Jurkat, Clone E6-1 (cell line): ENCODE measurements at regions not wholly inside any gene's neighbourhood (a gene's known extent, or its start where the extent isn't known, plus 50 kb on each side); places are given as distances from the start of the nearest gene placed in this dataset.

ENCODE experiments used
- DNase-seq: peaks from one replicate; pipeline ENCODE4 v3.0.0-alpha.2; 2011; ENCODE audit warnings: low read depth, low spot score
- H3K4me3 ChIP-seq: 2 replicates; pipeline ENCODE4 v1.5.1; 2011; ENCODE audit warnings: mild to moderate bottlenecking, low read length, control low read depth, moderate library complexity

DNA sequence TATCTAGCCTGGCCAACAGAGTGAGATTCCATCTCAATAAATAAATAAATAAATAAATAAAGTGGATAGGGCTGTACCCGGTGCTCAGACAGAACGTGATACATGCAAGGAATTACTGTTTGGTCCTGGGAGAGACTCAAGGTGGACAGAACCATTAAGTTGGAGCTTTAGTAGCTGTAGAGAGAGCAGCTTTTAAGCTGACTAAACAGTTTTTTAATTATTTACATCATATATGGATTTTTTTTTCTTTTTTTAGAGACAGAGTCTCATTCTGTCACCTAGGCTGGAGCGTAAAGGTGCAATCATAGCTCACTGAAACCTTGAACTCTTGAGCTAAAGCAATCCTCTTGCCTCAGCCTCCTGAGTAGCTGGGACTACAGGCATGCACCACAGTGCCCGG, 92.5 kb upstream of the ATP6AP2 start:
- no peak overlapping the region for H3K4me3 ChIP-seq
- no peak for DNase-seq

DNA sequence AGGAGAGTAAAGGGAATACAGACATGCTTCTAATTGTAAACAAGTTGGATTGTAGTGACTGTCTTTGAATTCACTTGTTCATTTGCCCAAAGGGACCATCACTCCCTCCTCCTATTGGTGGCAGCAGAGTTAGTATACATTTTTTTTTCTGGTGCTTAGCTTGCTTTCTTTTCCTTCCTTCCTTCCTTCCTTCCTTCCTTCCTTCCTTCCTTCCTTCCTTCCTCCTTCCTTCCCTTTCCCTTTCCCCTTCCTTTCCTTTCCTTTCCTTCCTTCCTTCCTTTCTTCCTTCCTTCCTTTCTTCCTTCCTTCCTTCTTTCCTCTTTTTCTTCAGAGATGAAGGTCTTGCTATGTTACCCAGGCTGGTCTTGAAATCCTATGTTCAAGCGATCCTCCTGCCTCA, 94.8 kb upstream of the ATP6AP2 start:
- no peak for DNase-seq
- no peak overlapping the region for H3K4me3 ChIP-seq

DNA sequence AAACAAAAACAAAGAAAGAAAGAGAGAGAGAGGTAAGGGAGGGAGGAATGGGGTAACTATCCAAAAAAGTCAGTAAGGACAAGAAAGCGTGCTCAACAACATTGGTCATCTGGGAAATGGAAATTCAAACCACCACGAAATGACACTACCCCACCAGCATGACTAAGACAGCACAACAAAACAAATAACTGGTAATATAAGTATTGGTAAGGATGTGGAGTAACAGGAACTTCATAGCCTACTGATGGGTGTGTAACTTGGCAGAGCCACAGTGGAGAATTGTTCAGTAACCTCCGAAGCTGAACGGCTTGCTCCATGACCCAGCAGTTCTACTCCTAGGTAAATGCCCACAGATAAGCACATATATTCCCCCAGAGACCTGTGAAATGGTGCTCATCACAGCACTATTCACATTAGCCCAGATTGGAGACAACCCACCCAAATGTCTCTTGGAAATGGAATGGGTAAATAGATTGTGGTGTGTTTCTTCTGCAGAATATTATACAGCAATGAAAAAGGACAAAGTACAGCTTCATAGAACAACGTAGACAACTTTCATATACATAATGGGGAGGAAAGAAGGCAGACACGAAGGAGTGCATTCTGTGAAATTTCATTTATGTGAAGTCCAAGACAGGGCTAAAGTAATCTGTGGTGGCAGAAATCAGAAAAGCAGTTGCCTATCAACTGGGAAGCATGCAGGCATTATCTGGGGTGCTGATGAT, 95.5 kb upstream of the ATP6AP2 start:
- DNase-seq = no peak
- no peak overlapping the region for H3K4me3 ChIP-seq

DNA sequence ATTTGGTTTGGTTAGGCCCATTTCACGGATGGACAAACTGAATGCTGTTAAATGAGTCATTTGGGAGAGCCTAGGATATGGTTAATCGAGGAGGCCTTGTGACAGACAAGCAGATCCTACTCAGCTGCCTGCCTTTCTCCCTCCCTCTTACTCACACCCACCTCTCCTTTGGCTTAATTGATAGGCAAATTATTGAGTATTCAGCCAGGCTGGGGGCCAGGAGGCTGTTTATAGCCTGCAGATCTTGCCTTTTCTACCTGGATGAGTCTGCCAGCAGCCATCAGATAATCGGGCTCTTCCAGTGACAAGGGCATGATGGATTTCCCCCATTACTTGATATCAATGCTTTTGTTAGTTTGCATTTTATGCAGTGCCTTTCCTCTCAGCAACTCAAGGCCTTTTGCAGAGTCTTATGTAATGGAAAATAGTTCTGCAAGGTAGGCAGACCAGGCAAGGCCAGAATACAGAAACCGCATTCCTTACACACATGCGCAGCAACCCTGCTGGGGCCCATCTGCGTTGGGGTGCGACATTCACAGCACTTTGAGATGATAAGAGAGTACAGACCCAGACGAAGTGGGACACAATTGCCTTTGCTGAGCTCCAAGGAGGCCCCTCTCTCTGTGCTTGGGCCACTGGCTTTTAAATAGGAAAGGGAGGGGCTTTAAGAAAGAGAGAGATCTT, 96.2 kb upstream of the ATP6AP2 start:
- H3K4me3 ChIP-seq = no peak overlapping the region
- no peak for DNase-seq

DNA sequence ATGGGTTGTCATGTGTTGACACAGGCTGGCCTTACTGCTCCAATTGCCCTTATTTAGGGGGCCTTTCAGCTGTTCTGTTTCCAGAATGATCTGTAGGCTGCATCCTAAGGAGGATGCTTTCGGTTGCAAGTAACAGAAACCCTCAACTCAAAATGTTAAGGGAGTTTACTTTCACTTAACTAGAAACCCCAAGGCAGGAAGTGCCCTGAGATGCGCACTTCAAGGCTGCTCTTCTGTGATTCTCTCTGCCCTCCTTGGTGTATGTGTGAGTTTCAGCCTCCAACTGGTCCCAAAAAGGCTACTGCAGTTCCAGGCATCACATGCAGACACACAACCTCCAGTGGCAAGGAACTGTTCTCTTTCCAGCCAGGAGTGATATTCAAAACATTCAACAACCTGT, 97.3 kb upstream of the ATP6AP2 start:
- no peak overlapping the region for H3K4me3 ChIP-seq

DNA sequence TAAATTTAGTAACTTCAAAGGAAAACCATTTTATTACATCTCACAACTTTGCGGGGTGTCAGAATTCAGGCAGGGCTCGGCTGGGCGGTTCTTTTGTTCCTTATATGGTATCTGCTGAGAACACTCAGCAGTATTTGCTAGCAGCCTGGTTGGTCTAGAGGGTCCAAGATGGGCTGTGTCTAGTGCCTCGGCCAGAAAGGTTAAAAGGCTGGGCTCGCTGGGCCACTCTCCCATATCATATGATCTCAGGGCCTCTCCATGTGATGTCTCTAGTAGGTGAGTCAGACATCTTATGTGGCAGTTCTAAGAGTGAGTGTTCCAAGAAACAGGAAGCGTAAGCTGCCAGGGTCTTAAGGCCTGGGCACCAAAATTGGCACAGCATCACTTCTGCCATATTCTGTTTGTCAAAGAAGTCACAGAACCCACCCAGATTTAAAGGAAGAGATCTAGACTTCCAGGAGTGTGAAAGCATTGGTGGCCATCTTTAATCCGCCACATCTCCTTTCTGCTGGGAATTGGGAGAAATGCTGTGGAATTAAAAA, 100.9 kb upstream of the ATP6AP2 start:
- no peak overlapping the region for H3K4me3 ChIP-seq
- no peak for DNase-seq

More for the DNA sequence above, 97.3 kb upstream of the ATP6AP2 start:
- peak; percentile 37 for DNase-seq

DNA sequence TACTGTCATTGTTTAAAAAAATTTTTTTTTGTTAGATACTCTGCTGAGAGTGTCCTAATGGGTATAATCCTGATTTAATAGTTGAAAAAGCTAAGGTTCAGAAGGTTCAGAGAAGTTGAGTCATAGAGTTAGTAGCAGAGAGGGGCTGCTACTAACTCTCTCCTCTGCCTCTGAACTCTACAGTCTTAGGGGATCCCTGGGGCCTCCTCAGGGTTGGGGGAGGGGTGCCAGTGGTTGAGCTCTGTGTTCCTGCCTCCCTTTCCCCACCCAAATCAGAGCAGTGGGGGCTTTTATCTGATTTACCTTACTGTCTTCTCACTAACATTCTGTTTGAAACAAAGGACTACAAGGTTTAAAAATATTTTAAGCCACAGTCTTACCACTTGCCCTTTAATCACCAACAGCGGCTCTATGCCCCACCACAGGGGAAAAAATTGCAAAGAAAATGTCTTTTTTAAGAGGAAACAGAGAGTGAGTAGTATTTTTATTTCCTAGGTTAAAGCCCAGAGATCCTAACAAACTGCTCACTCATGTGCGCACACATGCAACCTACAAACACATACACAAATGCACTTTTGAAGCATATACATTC, 102.2 kb upstream of the ATP6AP2 start:
- no peak overlapping the region for H3K4me3 ChIP-seq
- DNase-seq = peak; percentile 28

DNA sequence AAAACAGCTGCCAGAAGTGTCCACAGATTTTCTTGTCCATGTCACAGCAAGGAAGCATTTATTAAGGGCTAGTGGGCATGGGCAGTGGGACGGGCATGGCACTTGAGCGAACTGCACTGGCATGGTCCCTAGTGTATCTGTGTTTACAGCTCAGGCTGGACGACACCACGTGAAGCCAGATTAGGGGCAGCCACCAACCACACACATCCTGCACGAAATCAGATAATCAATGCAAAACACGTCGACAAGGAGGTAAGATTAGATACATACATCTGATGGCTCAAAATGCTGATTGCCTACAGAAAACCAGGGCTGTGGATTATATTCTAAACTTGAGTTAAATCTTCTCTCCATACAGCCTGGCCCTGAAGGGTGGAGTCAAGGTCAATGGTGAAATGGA, 103.8 kb upstream of the ATP6AP2 start:
- no peak overlapping the region for H3K4me3 ChIP-seq
- no peak for DNase-seq

DNA sequence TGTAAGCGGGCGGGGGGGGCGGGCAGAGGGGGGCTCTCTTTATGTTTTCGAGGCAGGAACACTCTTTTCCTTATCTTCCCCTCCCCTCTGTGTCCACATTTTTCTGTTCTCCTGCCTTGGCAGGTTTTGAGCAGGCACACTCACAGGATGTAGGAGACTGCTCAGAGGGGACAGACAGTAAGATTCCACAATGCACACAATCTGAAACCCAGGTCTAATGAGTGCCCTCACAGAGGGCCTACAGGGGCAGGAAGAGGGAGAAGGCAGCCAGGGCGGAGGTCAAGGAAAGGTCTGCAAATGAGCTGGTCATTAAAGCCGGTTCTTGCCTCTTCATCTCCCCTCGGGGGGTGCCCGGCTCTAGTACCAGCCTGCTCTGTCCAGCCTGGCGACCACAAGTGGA, 106.1 kb upstream of the ATP6AP2 start:
- DNase-seq = no peak
- no peak overlapping the region for H3K4me3 ChIP-seq

DNA sequence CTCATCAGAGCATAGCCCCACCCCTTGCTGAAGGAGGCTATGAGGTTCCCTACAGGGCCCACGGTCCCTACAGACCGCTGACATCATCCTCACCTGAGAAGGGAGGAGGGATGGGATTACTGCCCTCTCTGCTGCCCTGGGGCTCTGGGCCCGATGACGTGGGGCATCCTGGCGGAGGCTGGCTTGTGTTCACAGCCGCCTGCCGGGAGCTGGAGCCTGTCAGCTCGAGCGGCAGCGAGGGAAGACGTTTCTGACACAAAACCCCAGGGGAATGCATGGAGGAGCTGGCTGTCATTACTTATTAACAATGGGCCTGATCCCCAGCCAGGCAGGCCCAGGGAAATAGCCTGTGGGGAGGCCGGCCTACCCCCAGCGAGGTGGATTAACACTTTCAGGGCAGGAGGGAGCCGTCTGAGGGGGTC, 106.6 kb upstream of the ATP6AP2 start:
- DNase-seq = no peak
- no peak overlapping the region for H3K4me3 ChIP-seq

DNA sequence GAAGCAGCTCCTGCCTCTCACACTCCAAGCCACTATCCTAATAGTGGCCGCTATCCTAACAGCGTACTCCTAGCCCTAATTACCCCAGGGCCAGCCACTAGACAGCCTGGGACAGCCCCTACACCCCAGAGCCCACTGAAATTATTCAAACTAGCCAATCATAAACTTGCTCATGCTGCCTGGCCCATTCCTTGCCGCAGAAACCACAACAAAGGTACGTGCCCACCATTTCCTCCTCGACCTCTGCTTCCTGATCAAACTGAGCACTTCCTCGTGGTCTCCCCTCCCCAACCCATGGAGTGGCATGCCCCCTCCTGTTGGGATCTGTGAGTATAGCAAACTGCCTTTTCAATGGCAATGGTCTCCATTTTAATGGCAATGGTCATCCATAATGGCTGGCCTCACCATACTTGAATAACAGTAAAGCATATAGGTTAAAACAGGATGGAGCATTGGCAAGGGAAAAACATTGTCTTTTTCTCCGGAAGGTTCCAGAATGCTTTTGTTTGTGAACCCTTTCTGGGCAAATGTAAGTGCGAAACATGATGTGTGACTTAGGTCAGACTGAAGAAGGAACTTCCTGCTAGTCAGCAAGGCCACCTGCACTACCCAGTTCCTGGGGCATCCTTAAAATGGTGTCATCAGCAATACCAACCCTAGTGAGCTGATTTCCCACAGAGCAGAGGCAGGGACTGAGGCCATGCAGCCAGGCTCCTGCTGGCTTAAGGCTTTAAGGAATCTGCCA, 107.1 kb upstream of the ATP6AP2 start:
- peak; percentile 64 for DNase-seq
- no peak overlapping the region for H3K4me3 ChIP-seq

DNA sequence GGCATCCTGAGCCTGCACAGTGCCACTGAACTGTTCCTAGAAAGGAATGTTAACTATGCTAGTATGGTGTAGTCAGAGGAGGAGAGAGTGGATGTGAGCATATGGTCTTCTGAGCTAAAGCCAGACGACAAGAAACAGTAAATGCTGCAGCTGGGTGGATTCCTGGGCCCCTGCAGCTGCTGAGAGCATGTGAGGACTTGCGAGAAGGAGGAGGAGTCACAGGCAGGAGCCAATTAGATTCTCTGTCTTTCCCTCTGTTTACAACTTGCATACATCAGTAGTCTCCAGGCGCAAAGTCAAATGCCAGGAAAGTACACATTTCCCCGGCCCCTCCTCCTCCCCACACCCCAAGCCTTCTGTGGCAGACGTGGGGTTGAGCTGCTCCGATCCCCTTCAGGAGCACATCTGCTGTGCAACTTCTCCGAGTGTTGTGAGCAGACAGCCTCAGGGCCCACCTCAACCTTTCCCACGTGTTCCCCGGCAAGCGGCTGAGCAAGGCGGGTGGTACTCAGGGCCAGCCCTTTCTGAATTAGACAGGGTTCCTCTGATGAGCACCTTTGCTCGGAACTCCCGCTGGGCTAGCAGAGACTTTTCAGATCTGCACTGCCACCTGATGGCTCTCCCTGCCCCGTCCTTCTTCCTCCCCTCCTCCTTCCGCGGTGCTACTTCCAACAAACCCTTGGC, 108.7 kb upstream of the ATP6AP2 start:
- no peak overlapping the region for H3K4me3 ChIP-seq
- peak; percentile 70 for DNase-seq

DNA sequence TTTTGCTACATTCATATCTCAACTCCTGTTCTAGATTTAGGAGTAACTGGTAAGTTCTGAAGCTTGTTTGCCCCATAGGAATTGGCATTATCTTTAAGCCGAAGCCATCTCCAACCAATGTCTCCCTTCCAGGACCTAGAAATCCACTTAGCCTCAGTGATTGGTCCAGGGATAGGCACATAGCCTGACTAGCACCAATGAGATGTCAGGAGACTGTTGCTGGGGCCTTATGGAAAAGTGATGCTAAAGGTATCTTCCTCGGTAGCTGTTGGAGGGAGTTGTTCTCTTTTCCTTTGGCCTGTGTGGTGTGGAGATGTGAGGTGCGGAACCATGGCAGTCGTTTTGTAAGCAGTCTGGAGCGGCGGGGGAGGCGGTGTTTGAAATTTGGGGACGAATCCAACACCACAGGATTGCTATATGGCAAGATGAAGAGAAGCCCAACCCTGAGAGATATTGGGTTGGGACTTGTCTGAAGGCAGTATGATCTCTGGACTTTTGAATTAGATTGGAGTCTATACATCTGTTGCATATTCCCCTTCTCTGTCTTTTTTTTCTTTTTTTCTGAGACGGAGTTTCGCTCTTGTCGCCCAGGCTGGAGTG, 109.8 kb upstream of the ATP6AP2 start:
- DNase-seq = peak; percentile 27
- H3K4me3 ChIP-seq = no peak overlapping the region

DNA sequence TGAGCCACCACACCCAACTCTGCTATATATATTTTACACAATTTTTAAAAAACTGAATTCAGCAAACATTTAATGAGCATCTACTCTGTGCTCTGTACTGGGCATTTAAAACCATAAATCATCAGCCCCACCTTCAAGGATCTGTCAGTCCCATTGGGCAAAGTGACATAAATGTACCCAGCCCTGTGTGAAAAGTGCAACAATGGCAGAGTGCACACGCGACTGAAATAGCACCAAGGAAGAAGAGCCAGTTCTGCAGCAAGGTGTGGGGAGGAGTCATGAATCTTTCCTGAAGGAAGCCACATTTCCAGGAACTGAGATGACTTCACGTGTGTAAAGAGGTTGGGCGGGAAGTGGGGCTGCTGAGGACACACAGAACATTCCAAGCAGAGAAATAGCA, 111.5 kb upstream of the ATP6AP2 start:
- no peak for DNase-seq

DNA sequence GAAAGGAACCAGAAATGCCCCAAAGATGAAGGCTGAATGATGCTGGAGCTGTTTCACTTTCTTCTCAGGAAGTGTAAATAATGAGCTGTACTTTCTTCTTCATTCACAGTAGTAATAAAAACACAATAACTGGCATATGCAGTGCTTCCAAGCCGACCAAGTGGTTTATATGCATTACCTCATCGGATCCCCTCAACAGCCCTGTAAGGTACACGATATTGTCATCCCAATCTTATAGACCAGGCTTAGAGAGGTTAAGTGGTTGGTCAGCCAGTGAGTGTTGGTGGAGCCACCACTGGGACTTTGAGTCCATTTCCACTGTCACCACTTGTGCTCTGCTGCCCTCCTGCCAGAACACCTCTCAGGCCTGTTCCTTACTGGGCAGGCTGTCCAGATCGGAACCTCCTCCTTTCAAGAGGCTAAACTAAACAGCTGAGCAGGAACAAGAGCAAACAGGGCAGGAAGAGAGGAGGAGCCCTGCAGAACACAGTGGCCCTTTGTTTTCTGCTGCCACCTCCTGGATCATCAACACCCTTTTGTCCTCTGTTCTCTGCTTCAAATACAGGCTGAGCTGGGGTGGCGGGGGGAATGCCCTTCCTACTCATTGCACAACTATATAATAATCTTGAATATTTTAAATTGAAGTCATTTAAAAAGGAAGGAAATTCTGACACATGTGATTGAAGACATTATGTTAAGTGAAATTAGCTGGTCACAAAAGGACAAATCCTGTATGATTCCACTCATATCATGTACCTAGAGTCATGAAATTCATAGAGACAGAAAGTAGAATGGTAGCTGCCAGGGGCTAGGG, 112.5 kb upstream of the ATP6AP2 start:
- H3K4me3 ChIP-seq = no peak overlapping the region

More for the DNA sequence above, 111.5 kb upstream of the ATP6AP2 start:
- no peak overlapping the region for H3K4me3 ChIP-seq

DNA sequence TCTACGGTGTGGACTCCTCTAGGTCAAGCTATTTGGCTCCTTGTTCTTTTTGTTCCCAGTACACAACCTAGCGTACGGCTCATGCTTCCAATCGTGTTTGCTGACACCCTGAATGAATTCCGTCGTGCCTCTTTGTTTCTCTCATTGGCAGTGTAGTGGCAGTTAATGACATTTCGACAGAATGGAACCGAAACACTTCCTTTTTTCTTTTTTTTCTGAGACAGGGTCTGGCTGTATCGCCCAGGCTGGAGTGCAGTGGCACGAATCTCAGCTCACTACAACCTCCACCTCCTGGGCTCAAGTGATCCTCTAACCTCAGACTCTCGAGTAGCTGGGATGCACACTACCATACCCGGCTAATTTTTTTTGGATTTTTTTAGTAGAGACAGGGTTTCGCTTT, 113.3 kb upstream of the ATP6AP2 start:
- no peak overlapping the region for H3K4me3 ChIP-seq
- DNase-seq = no peak

More for the DNA sequence above, 112.5 kb upstream of the ATP6AP2 start:
- peak; percentile 35 for DNase-seq

DNA sequence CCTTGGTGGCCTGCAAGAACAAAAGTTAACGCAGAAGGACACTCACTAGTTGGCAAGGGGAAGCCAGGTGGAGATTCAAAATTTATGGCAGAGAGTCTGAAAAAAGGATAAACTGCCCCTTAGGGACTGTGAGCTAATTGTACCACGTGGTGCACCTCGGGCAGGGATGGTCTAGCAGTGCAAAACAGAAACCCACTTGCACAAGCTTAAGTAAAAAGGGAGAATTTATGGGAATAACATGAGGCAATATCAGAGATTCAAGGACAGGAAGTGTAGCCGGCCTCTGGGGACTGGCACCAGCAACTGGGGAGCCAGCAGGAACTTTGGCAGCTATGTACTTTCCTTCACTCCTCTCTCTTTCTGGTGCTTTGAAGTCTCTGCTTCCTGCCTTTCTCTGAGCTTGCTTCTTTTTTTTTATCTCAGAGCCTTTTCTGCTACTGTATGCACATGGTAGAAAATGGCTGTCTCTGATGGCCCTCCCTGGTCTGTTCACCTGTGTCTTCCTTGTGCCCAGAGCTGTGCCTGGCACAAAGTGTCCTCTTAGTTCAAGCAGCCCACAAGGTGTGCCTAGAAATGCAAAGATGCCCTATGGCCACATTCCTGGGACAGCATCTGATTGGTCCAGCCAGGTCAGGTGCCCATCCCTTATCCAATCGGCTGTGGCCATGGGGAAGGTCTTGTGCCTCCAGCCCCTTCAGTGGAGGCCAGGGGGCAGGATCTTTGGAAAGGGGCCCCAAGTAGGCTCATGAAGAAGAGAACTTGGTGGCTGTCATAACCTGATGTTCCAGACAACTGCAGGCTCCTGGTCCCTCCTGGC, 114.8 kb upstream of the ATP6AP2 start:
- no peak overlapping the region for H3K4me3 ChIP-seq
- DNase-seq = peak; percentile 32
